Suppressor macrophage treated with lipopolysaccharide for 4 hours (primary cell): ENCODE measurements at regions not wholly inside any gene's neighbourhood (a gene's known extent, or its start where the extent isn't known, plus 50 kb on each side); places are given as distances from the start of the nearest gene placed in this dataset.
A peak's percentile ranks its signal among the peaks of the same experiment; 100 is the strongest.
"Not testable (repeated sequence)": the region's sequence is repeated elsewhere in the genome, so short reads cannot be mapped to it uniquely, and the experiment has no call there.

Source experiments
- DNase-seq: peaks from one replicate; pipeline ENCODE4 v3.0.0-alpha.2; 2020

DNA sequence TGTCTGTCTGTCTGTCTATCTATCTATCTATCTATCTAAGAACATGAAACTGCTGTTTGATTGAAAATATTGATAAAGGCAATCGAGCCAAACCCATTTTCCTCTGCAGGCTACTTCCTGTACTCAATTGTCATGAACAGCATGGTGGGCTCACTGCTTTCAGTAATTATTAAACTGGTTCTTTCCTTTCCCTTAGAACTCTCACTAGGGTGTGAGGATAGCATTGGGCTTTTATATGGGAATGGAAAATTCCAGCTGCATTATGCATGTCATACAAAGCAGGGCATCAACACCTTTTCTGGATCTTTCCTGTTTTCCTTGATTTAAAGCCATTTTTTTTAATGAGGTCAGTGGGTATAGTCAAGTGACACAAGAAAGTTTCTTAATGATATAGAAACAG, 161.0 kb upstream of the SYNCRIP start:
- DNase-seq, result no peak

DNA sequence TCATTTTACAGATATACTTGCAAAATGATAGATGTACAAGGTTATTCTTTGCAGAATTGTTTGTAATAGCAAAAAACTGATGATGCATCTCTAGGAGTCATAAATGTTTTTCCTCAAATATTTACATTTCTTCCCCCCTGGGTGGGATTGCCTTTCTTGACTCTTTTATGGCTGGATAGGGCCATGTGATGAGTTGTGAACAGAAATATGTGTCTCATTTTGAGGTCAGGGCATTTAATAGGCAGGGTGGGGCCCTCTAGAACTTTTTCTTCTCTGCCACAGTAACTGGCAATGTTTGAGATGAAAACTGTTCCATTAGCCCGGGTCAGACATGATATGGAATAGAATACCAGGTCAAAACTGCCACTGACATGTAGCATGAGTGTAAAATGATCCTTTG, 159.5 kb upstream of the SYNCRIP start:
- DNase-seq, result no peak

- DNase-seq, result no peak
Observed at GRCh38 chr6:85798931-85799652, 156.4 kb upstream of the SYNCRIP start.

- DNase-seq, result no peak
Observed at GRCh38 chr6:85797993-85798392, 155.3 kb upstream of the SYNCRIP start.

DNA sequence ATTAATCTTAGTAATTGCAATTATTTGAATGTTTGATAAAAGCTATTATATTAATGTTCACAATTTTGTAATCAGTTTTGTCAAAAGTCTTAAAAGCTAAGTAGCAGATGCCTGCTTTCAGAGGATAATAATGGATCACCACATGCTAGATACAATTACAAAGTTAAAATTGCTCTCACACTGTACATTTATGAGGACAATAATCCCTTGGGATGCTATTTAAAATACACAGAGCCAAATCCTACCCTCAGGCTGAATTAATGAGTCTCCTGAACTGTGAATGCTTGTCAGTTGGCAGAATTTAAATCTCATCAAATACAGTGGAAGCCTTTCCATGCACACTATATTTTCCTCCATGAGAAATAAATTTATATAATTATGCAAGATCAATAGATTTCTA, 153.3 kb upstream of the SYNCRIP start:
- no peak for DNase-seq

- no peak for DNase-seq
Observed at GRCh38 chr6:85792254-85792653, 149.6 kb upstream of the SYNCRIP start.

GRCh38 chr6:85775883-85776282, 133.2 kb upstream of the SYNCRIP start:
- DNase-seq, result no peak

DNA sequence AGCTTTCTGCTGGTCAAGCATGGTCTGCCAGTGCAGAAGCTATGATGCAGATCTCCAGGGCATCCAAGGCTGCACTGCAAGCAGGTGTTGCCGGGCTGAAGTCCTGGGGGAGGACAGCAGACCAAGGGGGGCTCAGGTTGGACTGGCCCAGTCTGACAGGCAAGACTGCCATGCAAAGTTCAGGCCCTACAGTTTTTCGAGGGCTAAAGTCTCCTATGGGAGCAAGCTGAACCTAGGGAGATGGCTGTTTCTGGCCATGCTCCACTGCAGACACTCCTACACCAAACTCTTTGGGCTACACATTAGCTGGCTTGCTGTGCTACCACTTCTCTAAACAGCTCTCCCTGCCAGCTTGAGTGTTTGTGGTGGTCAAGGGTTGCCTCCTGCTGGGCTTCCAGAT, 130.0 kb upstream of the SYNCRIP start:
- no peak for DNase-seq

DNA sequence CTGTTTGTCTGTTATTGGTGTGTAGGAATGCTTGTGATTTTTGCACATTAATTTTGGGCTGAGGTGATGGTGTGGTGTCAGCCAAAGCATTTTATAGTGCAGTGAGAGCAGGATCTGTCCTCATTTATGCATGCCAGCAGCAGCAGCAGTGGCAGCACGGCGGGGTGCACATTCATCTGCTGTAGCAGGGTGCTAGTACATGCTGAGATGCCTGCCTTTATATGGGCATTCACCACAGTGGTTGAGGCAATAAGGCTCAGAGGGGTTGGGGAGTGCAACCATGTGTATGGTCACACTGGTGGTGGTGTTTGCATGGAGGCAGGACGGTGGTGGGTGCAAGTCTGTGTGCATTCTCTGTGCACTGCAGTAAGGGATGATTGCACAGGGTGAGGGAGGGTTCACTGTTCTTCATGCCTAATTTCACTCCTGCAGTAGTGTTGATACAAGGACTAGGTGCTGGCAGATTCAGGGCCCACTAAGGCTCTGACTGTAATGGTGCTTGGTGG, 129.3 kb upstream of the SYNCRIP start:
- no peak for DNase-seq

GRCh38 chr6:85771455-85771854, 128.8 kb upstream of the SYNCRIP start:
- no peak for DNase-seq

DNA sequence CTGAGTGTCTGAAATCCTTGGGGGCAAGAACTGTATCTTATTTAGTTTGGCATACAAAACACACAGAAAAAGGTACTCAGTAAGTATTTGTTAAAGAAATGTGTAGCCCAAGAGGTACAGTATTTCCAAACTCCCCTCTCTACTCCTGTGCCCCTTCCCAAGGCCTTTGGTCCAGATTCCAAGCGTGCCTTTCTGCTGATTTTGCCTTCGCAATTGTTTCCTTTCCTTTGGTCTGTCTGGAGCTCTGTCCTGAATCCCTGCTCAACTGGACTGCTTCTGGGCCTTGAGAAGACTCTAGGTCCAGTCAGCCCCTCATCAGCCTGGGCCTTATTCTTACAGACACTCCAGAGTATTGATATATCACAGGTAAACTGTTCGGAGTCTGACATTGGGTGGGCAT, 122.2 kb upstream of the SYNCRIP start:
- DNase-seq, result no peak

GRCh38 chr6:85756982-85757381, 114.3 kb upstream of the SYNCRIP start:
- DNase-seq, result peak; percentile 8

- no peak for DNase-seq
Observed at GRCh38 chr6:85754894-85755293, 112.2 kb upstream of the SYNCRIP start.

- no peak for DNase-seq
Observed at GRCh38 chr6:85752602-85753001, 109.9 kb upstream of the SYNCRIP start.

DNA sequence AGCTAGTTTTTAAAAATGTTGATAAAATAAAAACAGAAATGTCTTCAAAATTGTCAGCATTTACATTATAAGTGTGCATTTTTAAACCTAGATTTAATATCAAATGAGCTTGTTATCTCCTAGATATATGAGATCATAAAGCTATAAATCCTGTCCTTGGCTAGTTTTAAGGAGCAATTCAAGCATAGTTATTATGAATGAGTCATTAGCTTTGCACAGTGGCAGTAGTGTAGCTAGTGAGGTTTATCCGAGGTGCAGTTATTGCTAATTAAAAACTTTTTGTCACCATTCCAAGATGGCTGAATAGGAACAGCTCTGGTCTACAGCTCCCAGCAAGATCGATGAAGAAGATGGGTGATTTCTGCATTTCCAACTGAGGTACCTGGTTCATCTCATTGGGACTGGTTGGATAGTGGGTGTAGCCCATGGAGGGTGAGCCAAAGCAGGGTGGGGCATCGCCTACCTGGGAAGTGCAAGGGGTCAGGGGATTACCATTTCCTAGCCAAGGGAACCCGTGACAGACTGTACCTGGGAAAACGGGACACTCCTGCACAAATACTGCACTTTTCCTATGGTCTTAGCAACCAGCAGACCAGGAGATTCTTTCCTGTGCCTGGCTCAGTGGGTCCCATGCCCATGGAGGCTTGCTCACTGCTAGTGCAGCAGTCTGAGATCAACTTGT, 108.8 kb upstream of the SYNCRIP start:
- DNase-seq, result no peak

DNA sequence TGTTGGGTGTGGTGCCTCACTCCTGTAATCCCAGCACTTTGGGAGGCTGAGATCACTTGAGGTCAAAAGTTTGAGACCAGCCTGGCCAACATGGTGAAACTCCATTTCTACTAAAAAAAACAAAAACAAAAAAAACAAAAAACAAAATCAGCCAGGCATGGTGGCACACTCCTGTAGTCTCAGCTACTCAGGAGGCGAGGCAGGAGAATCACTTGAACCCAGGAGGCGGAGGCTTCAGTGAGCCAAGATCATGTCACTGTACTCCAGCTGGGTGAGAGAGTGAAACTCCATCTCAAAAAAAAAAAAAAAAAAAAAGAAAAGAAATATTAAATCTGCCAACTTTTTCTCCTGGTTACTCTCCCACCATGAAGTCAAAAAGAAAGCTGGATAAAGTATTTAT, 107.5 kb upstream of the SYNCRIP start:
- not testable (repeated sequence) for DNase-seq

DNA sequence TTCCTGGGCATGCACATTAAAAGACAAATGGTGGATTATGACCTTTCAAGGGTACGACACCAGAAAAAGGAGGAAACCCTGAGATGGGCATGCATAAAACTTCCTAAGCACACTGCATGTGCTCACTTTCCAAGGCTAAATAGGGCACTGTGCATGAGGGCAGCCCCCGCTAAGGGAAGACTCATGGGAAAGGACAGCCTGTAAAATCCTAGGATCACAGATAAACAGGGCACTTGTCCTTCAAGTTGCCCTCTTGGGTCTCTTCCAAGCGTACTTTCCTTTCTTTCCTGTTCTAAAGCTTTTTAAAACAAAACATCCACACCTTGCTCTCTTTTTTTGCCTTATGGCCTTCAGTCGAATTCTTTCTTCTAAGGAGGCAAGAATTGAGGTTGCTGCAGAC, 106.5 kb upstream of the SYNCRIP start:
- DNase-seq, result no peak

DNA sequence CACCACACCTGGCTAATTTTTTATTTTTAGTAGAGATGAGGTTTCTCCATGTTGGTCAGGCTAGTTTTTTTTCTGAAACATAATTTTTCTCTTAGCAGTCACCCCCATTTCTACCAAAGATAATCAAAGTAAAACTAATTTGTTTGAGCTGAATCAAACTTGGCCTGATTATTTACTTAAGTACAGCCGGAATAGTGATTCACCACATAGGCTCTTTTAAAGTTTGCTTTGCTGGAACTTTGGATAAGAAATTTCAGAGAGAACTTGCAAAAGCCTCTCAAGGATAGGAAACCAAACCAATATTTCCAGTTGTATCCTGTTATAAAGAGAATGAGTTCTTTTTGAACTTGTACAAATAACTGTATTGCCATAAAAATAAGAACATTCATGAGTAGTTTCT, 105.0 kb upstream of the SYNCRIP start:
- DNase-seq, result no peak

DNA sequence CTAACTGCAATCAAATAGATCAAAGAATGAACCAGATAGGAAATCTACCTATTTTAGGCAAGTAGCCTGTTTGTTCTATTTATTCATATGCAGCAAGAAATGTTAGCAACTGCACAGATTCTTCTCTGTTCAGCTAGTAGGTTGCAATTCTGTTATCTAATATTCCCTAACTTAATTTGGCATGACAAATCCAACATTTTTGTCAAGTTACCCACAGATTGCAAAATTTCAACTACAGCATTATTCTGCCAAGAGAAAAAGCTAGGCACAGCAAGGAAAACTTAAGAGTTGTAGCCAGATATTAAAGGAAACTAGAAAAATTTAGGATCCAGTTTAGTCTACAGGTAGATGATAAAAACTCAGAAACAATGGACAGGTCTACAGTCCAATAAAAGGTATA, 104.4 kb upstream of the SYNCRIP start:
- no peak for DNase-seq

- DNase-seq, result no peak
Observed at GRCh38 chr6:85744433-85744970, 101.8 kb upstream of the SYNCRIP start.

GRCh38 chr6:85726206-85726605, 83.5 kb upstream of the SYNCRIP start:
- no peak for DNase-seq

DNA sequence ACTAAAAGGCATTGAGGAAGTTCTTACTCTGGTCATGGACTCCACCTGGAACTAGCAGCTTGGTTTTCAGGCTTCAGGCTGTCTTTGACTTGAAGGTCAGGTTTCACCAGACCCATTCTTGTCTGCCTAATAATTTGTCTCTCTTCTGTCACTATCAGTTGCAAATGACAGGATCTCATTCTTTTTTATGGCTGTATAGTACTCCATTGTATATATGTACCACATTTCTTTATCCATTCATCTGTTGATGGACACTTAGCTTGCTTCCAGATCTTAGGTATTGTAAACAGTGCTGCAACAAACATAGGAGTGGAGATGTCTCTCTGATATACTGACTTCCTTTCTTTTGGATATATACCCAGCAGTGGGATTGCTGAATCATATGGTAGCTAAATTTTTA, 73.1 kb upstream of the SYNCRIP start:
- DNase-seq, result no peak

DNA sequence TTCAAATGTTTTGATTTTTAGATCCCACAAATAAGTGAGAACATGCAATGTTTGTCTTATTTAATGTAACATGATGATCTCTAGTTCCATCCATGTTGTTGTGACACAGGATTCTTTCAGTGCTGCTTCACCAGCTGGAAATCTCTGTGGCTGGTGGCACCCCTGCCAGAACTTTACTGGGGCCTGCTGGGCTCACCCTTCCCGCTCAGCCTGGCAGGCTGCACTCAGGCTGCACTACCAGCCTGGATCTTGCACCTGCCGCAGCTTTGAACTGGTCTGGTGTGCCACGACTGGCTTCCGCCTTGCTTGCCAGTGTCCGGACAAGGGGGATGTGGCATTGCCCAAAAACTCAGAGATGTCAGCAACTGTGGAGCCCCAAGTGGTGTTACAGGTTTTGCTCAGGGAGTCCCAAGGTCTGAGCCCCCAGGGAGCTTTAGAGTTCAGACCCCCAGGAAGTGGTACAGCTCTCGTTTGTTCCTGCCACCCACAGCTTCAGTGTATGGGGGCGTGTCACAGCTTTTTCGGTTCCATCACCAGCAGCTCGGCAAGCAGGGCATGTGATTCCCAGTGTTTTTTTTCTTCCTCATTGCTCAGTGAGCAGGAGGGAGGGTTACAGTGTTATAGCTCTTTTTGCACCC, 72.3 kb upstream of the SYNCRIP start:
- DNase-seq, result no peak

DNA sequence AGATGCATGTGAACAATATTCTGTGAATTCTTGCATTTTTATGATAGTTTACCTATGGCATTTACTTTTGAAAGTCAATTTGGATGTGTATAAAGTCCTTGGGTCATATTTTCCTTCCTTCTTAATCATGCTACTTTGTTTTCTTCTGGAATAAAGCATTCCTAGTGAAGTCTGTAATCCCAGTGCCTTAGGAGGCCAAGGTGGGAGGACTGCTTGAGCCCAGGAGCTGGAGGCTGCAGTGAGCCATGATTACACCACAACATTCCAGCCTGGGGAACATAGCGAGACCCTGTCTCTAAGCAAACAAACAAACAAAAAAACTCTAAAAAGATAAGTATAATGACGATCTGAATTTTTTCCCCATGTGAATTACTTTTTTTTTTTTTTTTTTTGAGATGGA, 69.7 kb upstream of the SYNCRIP start:
- no peak for DNase-seq
